EL (cell line): ENCODE measurements at regions not wholly inside any gene's neighbourhood (a gene's known extent, or its start where the extent isn't known, plus 50 kb on each side); places are given as distances from the start of the nearest gene placed in this dataset.
"Not testable (repeated sequence)": the region's sequence is repeated elsewhere in the genome, so short reads cannot be mapped to it uniquely, and the experiment has no call there.

Experiments
- DNase-seq: peaks from one replicate; pipeline ENCODE4 v3.0.0-alpha.2; 2016

DNA sequence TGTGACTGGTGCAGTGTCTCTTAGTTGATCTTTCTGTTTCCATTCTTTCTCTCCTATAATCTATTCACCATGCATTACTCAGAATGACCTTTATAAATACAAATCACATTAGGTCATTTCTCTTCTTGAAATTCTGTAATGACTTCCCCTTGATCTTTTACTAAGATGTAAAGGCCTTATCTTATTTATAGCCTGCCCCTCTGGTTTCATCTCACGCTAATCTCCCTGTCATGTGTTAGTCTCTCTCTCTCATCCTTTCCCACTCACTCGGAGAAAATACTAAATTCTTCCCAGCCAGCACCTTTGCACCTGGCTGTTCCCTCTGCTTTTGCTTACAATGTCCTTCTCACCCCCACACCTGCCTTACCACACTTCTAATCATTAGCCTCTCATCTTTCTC, 530.8 kb downstream of the ADCYAP1 start:
- no peak for DNase-seq

- DNase-seq, result no peak
Measured at GRCh38 chr18:1436199-1436598, 531.5 kb downstream of the ADCYAP1 start.

- DNase-seq, result no peak
Measured at GRCh38 chr18:1438458-1438910, 533.8 kb downstream of the ADCYAP1 start.

GRCh38 chr18:1438967-1439366, 534.3 kb downstream of the ADCYAP1 start:
- DNase-seq, result no peak

DNA sequence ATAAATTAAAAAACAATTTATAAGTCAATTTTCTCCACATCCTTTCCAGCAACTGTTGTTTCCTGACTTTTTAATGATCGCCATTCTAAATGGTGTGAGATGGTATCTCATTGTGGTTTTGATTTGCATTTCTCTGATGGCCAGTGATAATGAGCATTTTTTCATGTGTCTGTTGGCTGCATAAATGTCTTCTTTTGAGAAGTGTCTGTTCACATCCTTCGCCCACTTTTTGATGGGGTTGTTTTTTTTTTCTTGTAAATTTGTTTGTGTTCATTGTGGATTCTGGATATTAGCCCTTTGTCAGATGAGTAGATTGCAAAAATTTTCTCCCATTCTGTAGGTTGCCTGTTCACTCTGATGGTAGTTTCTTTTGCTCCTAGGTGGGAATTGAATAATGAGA, 539.4 kb downstream of the ADCYAP1 start:
- DNase-seq, result not testable (repeated sequence)

- no peak for DNase-seq
Measured at GRCh38 chr18:1446765-1447164, 542.1 kb downstream of the ADCYAP1 start.

DNA sequence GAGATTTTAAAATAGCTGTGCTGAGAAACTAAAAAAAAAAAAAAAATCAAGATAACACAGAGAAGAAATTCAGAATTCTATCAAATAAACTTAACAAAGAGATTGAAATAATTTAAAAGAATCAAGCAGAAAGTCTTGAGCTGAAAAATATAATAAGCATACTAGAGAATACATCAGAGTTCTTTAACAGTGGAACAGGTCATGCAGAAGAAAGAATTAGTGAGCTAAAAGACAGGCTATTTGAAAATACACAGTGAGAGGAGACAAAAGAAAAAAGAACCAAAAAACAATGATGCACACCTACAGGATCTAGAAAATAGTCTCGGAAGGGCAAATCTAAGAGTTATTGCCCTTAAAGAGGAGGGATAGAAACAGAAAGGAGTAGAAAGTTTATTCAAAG, 548.1 kb downstream of the ADCYAP1 start:
- no peak for DNase-seq

GRCh38 chr18:1455605-1456004, 550.9 kb downstream of the ADCYAP1 start:
- no peak for DNase-seq

DNA sequence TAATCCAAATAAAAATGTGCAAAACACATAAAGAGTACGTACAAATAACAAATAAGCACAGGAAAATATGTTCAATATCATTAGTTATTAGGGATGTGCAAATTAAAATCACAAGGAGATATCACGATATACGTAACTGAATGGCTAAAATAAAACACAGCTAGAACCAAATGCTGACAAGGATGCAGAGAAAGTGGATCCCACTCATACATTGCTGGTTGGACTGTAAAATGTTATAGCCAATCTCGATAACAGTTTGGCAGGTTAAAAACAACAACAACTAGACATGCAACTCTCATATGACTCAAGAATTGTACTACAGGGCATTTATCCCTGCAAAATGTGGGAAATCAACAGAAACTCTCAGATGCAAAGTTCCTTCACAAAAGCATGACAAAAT, 553.9 kb downstream of the ADCYAP1 start:
- no peak for DNase-seq

- DNase-seq, result no peak
Measured at GRCh38 chr18:1463981-1464380, 559.3 kb downstream of the ADCYAP1 start.

GRCh38 chr18:1464444-1465217, 560.0 kb downstream of the ADCYAP1 start:
- no peak for DNase-seq

DNA sequence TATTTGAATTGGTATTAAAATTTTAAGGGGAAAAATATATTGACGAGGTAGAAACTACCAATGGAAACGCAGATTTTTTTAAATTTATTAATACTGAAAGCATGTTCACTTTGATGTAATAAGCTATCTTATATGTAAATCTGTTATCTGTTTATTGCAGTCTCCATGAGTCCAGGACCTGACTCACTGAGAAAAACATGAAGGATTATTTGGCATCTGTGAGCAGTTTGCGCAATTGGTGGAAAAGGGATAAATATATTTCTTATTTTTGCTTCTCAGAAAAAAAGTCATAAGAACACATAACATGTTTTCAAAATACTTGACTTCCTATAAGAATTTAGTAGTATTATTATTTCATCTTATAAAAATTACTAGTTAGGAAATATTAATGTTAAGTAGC, 561.4 kb downstream of the ADCYAP1 start:
- DNase-seq, result no peak

- no peak for DNase-seq
Measured at GRCh38 chr18:1467461-1467964, 562.8 kb downstream of the ADCYAP1 start.

DNA sequence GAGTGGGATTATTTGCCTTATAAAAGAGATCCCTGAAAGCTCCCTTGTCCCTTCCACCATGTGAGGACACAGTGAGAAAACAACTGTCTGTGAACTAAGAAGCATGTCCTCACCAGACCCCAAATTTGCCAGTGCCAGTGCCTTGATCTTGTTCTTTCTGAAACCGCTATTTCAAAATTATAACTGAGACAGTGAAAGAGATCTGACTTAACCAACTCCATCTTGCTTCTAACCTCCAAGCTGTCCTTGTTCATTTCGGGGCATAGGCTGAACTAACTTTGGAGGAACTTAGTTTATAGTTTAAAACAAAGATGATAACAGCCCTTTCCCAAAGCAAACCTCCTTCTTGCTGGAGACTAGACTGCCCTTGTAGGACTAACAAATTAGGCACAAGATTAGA, 563.9 kb downstream of the ADCYAP1 start:
- DNase-seq, result no peak

DNA sequence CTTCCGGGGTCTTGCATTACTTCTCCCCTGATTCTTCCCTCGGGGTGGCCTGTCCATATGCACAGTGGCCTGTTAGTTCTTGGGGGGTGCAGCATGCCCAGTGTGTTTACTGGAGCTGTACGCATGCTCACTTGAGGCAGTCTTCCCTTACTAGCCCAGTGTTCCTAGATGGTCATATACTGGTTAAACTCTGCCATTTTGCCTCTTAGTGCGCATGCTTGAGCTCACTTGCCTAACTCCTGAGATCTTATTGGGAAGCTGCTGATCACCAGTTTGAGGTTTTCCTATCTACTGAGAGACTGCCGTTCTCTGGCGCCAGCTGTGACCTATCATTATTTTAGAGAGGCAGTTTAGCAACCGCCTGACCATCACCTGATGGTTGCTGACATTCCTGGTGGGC, 571.2 kb downstream of the ADCYAP1 start:
- no peak for DNase-seq

DNA sequence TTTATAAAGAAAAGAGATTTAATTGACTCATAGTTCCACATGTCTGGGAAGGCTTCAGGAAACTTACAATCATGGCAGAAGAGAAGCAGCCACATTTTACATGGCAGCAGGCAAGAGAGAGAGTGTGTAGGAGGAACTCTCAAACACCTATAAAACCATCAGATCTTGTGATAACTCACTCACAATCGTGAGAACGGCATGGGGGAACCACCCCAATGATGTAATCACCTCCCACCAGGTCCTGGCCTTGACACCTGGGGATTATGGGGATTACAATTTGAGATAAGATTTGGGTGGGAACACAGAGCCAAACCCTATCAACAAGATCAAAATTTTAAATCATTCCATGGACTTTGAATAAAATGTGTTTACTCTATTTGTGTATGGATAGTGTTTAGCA, 575.6 kb downstream of the ADCYAP1 start:
- no peak for DNase-seq

- DNase-seq, result no peak
Measured at GRCh38 chr18:1481577-1481976, 576.9 kb downstream of the ADCYAP1 start.

DNA sequence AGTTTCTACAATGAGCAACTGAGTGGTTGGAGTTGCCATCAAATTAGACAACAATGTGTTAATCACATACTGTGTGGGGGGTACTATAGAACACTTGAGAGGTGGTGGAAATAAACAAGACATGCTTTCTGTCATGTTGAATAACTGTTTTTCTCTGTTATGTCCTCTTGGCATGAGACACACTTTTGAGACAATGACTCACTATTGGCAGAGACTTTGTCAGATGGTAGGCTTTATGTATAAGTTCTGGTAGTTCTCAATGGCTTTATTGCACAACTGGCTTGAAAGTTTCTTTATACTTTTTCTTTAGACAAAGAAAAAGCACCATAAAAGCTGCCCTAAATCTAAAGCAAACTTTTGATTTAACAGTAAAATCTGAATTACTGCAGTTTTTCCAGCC, 578.7 kb downstream of the ADCYAP1 start:
- no peak for DNase-seq

- no peak for DNase-seq
Measured at GRCh38 chr18:1487457-1487856, 582.8 kb downstream of the ADCYAP1 start.

DNA sequence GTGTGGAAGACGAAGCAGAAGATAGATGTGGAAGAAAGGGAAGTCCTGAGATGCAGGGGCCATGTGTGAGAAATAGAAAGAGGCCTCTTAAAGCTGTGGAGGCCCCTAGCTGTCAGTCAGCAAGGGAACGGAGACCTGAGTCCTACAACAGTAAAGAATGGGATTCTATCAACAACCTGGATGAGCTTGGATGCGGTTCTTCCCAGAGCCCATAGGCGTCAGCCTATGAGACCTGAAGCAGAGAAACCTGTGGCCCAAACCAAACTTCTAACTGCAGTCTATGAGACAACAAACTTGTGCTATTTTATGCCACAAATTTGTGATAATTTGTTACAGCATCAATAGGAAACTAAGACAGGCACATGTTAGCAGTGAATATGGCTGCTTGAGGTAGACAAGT, 583.7 kb downstream of the ADCYAP1 start:
- no peak for DNase-seq

GRCh38 chr18:1488957-1489356, 584.3 kb downstream of the ADCYAP1 start:
- no peak for DNase-seq

DNA sequence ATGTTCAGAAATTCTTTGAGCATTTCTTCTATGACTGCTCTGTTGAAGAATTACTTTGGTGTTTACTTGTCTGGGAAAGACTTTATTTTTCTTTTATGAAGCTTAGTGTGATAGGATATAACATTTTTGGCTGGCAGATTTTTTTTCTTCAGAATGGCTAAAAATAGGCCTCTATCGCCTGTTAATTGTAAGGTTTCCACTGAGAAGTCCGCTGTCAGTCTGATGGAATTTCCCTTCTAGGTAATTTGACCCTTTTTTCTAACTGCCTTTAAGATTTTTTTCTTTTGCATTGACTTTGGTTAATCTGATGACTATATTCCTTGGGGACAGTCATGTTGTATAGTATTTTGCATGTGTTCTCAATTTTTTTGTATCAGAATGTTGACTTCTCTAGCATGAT, 590.7 kb downstream of the ADCYAP1 start:
- no peak for DNase-seq

- DNase-seq, result no peak
Measured at GRCh38 chr18:1496096-1496495, 591.4 kb downstream of the ADCYAP1 start.

GRCh38 chr18:1498216-1498615, 593.5 kb downstream of the ADCYAP1 start:
- no peak for DNase-seq

DNA sequence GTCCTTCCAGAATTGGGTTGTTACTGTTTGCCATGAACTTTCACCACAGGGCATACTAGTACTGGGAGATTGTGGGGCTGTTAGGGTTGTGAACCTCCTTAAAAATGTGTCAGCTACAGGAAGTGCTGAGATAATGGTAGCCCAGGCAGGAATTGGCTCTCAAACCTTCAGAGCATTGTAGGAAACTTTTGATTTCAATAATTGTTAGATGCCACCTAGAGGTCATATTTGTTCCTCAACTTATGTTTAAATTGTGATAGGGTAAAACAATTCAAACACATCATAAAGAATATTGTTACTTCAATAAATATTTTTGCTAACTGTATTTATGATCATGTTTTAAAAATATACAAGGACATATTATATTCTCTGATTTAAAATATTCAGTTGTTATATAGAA, 594.6 kb downstream of the ADCYAP1 start:
- DNase-seq, result no peak
